ENCODE measurements at regions not wholly inside any gene's neighbourhood (a gene's known extent, or its start where the extent isn't known, plus 50 kb on each side); places are given as distances from the start of the nearest gene placed in this dataset.

- TF ChIP-seq, protein P1, sequence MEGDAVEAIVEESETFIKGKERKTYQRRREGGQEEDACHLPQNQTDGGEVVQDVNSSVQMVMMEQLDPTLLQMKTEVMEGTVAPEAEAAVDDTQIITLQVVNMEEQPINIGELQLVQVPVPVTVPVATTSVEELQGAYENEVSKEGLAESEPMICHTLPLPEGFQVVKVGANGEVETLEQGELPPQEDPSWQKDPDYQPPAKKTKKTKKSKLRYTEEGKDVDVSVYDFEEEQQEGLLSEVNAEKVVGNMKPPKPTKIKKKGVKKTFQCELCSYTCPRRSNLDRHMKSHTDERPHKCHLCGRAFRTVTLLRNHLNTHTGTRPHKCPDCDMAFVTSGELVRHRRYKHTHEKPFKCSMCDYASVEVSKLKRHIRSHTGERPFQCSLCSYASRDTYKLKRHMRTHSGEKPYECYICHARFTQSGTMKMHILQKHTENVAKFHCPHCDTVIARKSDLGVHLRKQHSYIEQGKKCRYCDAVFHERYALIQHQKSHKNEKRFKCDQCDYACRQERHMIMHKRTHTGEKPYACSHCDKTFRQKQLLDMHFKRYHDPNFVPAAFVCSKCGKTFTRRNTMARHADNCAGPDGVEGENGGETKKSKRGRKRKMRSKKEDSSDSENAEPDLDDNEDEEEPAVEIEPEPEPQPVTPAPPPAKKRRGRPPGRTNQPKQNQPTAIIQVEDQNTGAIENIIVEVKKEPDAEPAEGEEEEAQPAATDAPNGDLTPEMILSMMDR (IDR thresholded peaks at IDR 0.05): no peak
- TF ChIP-seq POLR2AphosphoS5 (IDR thresholded peaks at IDR 0.05) (no peak), POLR2A (IDR thresholded peaks at IDR 0.05) (no peak), EP300 (IDR thresholded peaks at IDR 0.05) (no peak)
Observed at GRCh38 chr7:68005992-68006391, 1009.4 kb downstream of the TYW1 start.
